ENCODE measurements at regions not wholly inside any gene's neighbourhood (a gene's known extent, or its start where the extent isn't known, plus 50 kb on each side); places are given as distances from the start of the nearest gene placed in this dataset.

GRCh38 chr7:84651876-84652275 is 457.3 kb upstream of the SEMA3A start:
- TF ChIP-seq EP300 (IDR thresholded peaks at IDR 0.05) (no peak), POLR2A (IDR thresholded peaks at IDR 0.05) (no peak)
